ENCODE measurements at regions not wholly inside any gene's neighbourhood (a gene's known extent, or its start where the extent isn't known, plus 50 kb on each side); places are given as distances from the start of the nearest gene placed in this dataset.

DNA sequence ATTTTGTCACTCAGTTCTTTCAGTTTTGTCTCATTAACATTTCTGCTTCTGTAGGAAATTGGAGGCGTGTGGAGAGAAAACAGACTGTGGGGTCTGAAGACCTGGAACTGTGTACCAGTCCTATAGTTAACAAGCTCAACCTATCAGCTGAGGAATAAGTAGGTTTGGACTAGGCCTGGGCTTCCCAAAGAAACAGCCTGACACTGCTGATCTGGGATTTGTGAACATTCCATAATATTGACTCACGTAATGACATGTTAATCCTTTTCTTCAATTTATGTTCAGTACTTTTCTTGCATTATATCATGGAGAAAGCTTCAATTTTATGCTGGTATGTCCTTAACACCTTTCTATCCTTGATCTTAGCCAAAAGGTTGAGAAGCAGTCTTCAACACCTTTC is 181.6 kb upstream of the RORA start:
- no peak overlapping the region for H3K14ac ChIP-seq (ENCODE audit: insufficient read depth, low read length)
- no peaks in the 10 kb centered on the region for H3K4me1 ChIP-seq (ENCODE audit: insufficient read depth, low read length)
- no peak overlapping the region for H2BK120ac ChIP-seq (ENCODE audit: low read depth, low read length, poor library complexity, severe bottlenecking)
- no peak overlapping the region for H3K4me2 ChIP-seq (ENCODE audit: insufficient read depth, insufficient read length, low read length)
- WGBS (ENCODE audit: extremely low coverage, insufficient read length, low lambda C conversion rate), result no CpG with 5 or more reads among the region's 2 CpGs
- TF ChIP-seq, protein P1, sequence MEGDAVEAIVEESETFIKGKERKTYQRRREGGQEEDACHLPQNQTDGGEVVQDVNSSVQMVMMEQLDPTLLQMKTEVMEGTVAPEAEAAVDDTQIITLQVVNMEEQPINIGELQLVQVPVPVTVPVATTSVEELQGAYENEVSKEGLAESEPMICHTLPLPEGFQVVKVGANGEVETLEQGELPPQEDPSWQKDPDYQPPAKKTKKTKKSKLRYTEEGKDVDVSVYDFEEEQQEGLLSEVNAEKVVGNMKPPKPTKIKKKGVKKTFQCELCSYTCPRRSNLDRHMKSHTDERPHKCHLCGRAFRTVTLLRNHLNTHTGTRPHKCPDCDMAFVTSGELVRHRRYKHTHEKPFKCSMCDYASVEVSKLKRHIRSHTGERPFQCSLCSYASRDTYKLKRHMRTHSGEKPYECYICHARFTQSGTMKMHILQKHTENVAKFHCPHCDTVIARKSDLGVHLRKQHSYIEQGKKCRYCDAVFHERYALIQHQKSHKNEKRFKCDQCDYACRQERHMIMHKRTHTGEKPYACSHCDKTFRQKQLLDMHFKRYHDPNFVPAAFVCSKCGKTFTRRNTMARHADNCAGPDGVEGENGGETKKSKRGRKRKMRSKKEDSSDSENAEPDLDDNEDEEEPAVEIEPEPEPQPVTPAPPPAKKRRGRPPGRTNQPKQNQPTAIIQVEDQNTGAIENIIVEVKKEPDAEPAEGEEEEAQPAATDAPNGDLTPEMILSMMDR (conservative IDR thresholded peaks at IDR 0.05), result no peak
- H2AFZ ChIP-seq (ENCODE audit: low read length), result no peak overlapping the region
- H3K23ac ChIP-seq (ENCODE audit: insufficient read length, low read depth, low read length), result no peak overlapping the region
- no peak overlapping the region for H2BK5ac ChIP-seq (ENCODE audit: insufficient read length, low read length)
- H4K5ac ChIP-seq (ENCODE audit: insufficient read length, low read depth, low read length), result no peak overlapping the region
- no peak overlapping the region for H3K4ac ChIP-seq (ENCODE audit: low read depth, low read length)
- H2BK20ac ChIP-seq (ENCODE audit: low read depth, low read length, poor library complexity, severe bottlenecking), result no peak overlapping the region
- H4K20me1 ChIP-seq (ENCODE audit: control insufficient read depth, insufficient read depth, insufficient read length), result no peaks in the 10 kb centered on the region
- H3K9me3 Mint-ChIP-seq, result peaks cover 4 to 9% of the 10 kb centered on the region in 2 experiments; a peak in 3 of 5 replicates
- no peak overlapping the region for H4K91ac ChIP-seq (ENCODE audit: insufficient read length, low read depth, low read length)
- H3K79me1 ChIP-seq (ENCODE audit: insufficient read depth, low read depth, low read length, poor library complexity, severe bottlenecking), result no peaks in the 10 kb centered on the region
- H3K36me3 Mint-ChIP-seq (ENCODE audit: insufficient read depth in 1 of 3, low read depth in 3 of 3), result peaks cover 2 to 10% (median 7%) of the 10 kb centered on the region in 3 experiments; a peak in 5 of 7 replicates
- no peak overlapping the region for H4K8ac ChIP-seq (replicated peaks; ENCODE audit: insufficient read length, low read depth, low read length)
- no peaks in the 10 kb centered on the region for H3K23me2 ChIP-seq (ENCODE audit: insufficient read length, low read depth, low read length, poor library complexity, severe bottlenecking)
- H3T11ph ChIP-seq (ENCODE audit: low read length), result no peak overlapping the region
- DNase-seq, result no peak
- no peaks in the 10 kb centered on the region for H3K79me2 ChIP-seq (ENCODE audit: insufficient read depth, low read length)
- H3K4me1 Mint-ChIP-seq, result no peaks in the 10 kb centered on the region
- H3K27ac Mint-ChIP-seq, result no peak overlapping the region
- H3K27me3 ChIP-seq (ENCODE audit: insufficient read depth, low read length), result no peaks in the 10 kb centered on the region
- no peak overlapping the region for H3K4me3 Mint-ChIP-seq
- H3K9ac ChIP-seq (ENCODE audit: extremely low read depth, insufficient read length, low read length), result no peak overlapping the region
- no peak overlapping the region for H2BK15ac ChIP-seq (ENCODE audit: low read depth, low read length)
- H3K18ac ChIP-seq (ENCODE audit: insufficient read length, low read depth, low read length), result no peak overlapping the region
- no peak overlapping the region for H3K56ac ChIP-seq (ENCODE audit: insufficient read length, low read depth, low read length)
- no peak overlapping the region for H2BK12ac ChIP-seq (ENCODE audit: insufficient read length, low read depth, low read length)
- no peak overlapping the region for H2AK5ac ChIP-seq (ENCODE audit: insufficient read length, low read length)
- no peaks in the 10 kb centered on the region for H3K9me3 ChIP-seq (ENCODE audit: control insufficient read depth, low read depth, low read length)
- H3K27ac ChIP-seq (ENCODE audit: insufficient read length, low read depth, low read length), result no peak overlapping the region
- no peaks in the 10 kb centered on the region; the same call in 1 of the 2 replicates for H3K27me3 Mint-ChIP-seq (ENCODE audit: low read depth)
